GM12878 (cell line): ENCODE measurements at regions not wholly inside any gene's neighbourhood (a gene's known extent, or its start where the extent isn't known, plus 50 kb on each side); places are given as distances from the start of the nearest gene placed in this dataset.

ENCODE experiments used
- CHD2 ChIP-seq: IDR thresholded peaks from 2 replicates; pipeline ENCODE4 v1.6.1; 2011; ENCODE audit warnings: low read depth, low read length, improper control_type of control experiment, borderline replicate concordance
- EED ChIP-seq: sonication (generic); IDR thresholded peaks from 2 replicates; pipeline ENCODE4 v1.6.1; 2016; ENCODE audit warnings: antibody characterized with exemption, low read depth
- GABPA ChIP-seq: IDR thresholded peaks from 2 replicates; pipeline ENCODE4 v1.6.1; 2014; ENCODE audit warnings: antibody characterized with exemption, low read depth, mild to moderate bottlenecking, inconsistent platforms
- NR2C1 ChIP-seq: fragments of 450-650 bp; IDR thresholded peaks from 2 replicates; pipeline ENCODE4 v1.6.1; 2017; ENCODE audit warnings: antibody characterized with exemption, mild to moderate bottlenecking, moderate library complexity
- PAX5 ChIP-seq: IDR thresholded peaks from 2 replicates; pipeline ENCODE4 v1.6.1; 2011; ENCODE audit warnings: low read depth, low read length, borderline replicate concordance
- RFX5 ChIP-seq: IDR thresholded peaks from 2 replicates; pipeline ENCODE4 v1.6.1; 2011; ENCODE audit warnings: low read depth, low read length, improper control_type of control experiment
- SIX5 ChIP-seq: IDR thresholded peaks from 2 replicates; pipeline ENCODE4 v1.6.1; 2011; ENCODE audit warnings: mild to moderate bottlenecking, low read depth, low read length, moderate library complexity; ENCODE audit not compliant: severe bottlenecking
- SRF ChIP-seq, 2 experiments: IDR thresholded peaks; 2 replicates each; pipeline ENCODE4 v1.6.1; 2011; ENCODE audit warnings: low read depth in 2 of 2, low read length in 2 of 2, mild to moderate bottlenecking in 1 of 2, moderate library complexity in 1 of 2
- TF ChIP-seq, protein P1 (sequence below): fragments of 450-650 bp; IDR thresholded peaks from 2 replicates; pipeline ENCODE4 v1.6.1; 2016; ENCODE audit warnings: mild to moderate bottlenecking, moderate library complexity, borderline replicate concordance
- TF ChIP-seq, protein P2 (sequence below): fragments of 450-650 bp; IDR thresholded peaks from 2 replicates; pipeline ENCODE4 v1.6.1; 2018; ENCODE audit warnings: borderline replicate concordance, mild to moderate bottlenecking; ENCODE audit not compliant: partially characterized antibody
- TF ChIP-seq, protein P3 (sequence below): IDR thresholded peaks from 2 replicates; pipeline ENCODE4 v1.6.1; 2012; ENCODE audit warnings: mild to moderate bottlenecking, low read depth, low read length
- TF ChIP-seq, protein P4 (sequence below): IDR thresholded peaks from 2 replicates; pipeline ENCODE4 v1.6.1; 2012; ENCODE audit warnings: improper control_type of control experiment, low read depth, low read length; ENCODE audit not compliant: insufficient replicate concordance

DNA sequence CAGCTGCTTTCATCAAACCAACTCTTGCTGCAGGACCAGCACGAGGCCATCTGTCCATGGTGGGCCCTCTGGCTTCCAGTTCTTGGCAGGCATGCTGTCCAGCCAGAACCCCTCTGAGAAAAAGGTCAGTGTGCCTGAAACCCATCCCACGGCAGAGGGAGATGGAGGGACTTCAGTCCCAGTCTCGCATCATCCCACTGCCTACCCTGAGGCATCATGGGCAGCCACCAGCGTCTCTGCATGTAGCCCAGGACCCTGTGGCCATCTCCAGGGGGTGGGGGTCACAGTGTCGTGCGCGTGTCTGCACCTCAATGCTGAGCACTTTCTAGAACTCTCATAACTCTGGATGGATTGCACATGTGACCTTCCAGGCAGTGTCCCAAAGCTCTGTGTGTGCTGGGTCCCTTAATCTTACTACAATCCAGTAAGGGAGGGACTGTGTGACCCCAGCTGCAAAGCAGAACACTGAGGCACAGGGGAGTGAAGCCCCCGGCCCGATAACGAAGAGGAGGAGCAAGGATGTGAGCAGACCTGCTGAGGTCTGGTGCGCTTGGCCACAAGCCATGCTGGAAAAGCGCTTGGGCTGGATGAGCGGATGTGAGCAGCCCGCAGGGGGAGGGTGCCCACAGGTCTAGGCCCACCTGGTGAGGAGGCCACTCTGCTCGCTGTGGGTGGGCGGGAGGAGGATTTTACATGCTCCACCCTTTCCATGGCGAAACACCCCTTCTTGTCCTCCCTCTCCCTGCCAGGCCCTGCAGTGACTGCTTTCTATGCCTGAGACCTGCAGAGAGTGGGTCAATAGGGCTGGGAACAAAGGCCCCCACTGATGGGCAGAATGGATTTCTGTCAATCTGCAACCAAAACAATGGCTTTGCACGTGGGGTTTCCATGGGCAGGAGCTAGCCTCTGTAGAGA lies 1401.0 kb downstream of the BRD1 start (continued):
- TF ChIP-seq, protein P1, sequence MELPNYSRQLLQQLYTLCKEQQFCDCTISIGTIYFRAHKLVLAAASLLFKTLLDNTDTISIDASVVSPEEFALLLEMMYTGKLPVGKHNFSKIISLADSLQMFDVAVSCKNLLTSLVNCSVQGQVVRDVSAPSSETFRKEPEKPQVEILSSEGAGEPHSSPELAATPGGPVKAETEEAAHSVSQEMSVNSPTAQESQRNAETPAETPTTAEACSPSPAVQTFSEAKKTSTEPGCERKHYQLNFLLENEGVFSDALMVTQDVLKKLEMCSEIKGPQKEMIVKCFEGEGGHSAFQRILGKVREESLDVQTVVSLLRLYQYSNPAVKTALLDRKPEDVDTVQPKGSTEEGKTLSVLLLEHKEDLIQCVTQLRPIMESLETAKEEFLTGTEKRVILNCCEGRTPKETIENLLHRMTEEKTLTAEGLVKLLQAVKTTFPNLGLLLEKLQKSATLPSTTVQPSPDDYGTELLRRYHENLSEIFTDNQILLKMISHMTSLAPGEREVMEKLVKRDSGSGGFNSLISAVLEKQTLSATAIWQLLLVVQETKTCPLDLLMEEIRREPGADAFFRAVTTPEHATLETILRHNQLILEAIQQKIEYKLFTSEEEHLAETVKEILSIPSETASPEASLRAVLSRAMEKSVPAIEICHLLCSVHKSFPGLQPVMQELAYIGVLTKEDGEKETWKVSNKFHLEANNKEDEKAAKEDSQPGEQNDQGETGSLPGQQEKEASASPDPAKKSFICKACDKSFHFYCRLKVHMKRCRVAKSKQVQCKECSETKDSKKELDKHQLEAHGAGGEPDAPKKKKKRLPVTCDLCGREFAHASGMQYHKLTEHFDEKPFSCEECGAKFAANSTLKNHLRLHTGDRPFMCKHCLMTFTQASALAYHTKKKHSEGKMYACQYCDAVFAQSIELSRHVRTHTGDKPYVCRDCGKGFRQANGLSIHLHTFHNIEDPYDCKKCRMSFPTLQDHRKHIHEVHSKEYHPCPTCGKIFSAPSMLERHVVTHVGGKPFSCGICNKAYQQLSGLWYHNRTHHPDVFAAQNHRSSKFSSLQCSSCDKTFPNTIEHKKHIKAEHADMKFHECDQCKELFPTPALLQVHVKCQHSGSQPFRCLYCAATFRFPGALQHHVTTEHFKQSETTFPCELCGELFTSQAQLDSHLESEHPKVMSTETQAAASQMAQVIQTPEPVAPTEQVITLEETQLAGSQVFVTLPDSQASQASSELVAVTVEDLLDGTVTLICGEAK: no peak
- TF ChIP-seq GABPA (no peak), RFX5 (no peak), SRF (IDR thresholded peaks at IDR 0.05; ENCODE audit: low read depth in 2 of 2, low read length in 2 of 2) (no peak), NR2C1 (no peak), SIX5 (no peak), CHD2 (no peak), EED (no peak), PAX5 (no peak)
- TF ChIP-seq, protein P2, sequence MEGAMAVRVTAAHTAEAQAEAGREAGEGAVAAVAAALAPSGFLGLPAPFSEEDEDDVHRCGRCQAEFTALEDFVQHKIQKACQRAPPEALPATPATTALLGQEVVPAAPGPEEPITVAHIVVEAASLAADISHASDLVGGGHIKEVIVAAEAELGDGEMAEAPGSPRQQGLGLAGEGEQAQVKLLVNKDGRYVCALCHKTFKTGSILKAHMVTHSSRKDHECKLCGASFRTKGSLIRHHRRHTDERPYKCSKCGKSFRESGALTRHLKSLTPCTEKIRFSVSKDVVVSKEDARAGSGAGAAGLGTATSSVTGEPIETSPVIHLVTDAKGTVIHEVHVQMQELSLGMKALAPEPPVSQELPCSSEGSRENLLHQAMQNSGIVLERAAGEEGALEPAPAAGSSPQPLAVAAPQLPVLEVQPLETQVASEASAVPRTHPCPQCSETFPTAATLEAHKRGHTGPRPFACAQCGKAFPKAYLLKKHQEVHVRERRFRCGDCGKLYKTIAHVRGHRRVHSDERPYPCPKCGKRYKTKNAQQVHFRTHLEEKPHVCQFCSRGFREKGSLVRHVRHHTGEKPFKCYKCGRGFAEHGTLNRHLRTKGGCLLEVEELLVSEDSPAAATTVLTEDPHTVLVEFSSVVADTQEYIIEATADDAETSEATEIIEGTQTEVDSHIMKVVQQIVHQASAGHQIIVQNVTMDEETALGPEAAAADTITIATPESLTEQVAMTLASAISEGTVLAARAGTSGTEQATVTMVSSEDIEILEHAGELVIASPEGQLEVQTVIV: no peak
- TF ChIP-seq, protein P3, sequence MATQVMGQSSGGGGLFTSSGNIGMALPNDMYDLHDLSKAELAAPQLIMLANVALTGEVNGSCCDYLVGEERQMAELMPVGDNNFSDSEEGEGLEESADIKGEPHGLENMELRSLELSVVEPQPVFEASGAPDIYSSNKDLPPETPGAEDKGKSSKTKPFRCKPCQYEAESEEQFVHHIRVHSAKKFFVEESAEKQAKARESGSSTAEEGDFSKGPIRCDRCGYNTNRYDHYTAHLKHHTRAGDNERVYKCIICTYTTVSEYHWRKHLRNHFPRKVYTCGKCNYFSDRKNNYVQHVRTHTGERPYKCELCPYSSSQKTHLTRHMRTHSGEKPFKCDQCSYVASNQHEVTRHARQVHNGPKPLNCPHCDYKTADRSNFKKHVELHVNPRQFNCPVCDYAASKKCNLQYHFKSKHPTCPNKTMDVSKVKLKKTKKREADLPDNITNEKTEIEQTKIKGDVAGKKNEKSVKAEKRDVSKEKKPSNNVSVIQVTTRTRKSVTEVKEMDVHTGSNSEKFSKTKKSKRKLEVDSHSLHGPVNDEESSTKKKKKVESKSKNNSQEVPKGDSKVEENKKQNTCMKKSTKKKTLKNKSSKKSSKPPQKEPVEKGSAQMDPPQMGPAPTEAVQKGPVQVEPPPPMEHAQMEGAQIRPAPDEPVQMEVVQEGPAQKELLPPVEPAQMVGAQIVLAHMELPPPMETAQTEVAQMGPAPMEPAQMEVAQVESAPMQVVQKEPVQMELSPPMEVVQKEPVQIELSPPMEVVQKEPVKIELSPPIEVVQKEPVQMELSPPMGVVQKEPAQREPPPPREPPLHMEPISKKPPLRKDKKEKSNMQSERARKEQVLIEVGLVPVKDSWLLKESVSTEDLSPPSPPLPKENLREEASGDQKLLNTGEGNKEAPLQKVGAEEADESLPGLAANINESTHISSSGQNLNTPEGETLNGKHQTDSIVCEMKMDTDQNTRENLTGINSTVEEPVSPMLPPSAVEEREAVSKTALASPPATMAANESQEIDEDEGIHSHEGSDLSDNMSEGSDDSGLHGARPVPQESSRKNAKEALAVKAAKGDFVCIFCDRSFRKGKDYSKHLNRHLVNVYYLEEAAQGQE: no peak
- TF ChIP-seq, protein P4, sequence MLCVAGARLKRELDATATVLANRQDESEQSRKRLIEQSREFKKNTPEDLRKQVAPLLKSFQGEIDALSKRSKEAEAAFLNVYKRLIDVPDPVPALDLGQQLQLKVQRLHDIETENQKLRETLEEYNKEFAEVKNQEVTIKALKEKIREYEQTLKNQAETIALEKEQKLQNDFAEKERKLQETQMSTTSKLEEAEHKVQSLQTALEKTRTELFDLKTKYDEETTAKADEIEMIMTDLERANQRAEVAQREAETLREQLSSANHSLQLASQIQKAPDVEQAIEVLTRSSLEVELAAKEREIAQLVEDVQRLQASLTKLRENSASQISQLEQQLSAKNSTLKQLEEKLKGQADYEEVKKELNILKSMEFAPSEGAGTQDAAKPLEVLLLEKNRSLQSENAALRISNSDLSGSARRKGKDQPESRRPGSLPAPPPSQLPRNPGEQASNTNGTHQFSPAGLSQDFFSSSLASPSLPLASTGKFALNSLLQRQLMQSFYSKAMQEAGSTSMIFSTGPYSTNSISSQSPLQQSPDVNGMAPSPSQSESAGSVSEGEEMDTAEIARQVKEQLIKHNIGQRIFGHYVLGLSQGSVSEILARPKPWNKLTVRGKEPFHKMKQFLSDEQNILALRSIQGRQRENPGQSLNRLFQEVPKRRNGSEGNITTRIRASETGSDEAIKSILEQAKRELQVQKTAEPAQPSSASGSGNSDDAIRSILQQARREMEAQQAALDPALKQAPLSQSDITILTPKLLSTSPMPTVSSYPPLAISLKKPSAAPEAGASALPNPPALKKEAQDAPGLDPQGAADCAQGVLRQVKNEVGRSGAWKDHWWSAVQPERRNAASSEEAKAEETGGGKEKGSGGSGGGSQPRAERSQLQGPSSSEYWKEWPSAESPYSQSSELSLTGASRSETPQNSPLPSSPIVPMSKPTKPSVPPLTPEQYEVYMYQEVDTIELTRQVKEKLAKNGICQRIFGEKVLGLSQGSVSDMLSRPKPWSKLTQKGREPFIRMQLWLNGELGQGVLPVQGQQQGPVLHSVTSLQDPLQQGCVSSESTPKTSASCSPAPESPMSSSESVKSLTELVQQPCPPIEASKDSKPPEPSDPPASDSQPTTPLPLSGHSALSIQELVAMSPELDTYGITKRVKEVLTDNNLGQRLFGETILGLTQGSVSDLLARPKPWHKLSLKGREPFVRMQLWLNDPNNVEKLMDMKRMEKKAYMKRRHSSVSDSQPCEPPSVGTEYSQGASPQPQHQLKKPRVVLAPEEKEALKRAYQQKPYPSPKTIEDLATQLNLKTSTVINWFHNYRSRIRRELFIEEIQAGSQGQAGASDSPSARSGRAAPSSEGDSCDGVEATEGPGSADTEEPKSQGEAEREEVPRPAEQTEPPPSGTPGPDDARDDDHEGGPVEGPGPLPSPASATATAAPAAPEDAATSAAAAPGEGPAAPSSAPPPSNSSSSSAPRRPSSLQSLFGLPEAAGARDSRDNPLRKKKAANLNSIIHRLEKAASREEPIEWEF: no peak
